ENCODE measurements at regions not wholly inside any gene's neighbourhood (a gene's known extent, or its start where the extent isn't known, plus 50 kb on each side); places are given as distances from the start of the nearest gene placed in this dataset.
"Not testable (repeated sequence)": the region's sequence is repeated elsewhere in the genome, so short reads cannot be mapped to it uniquely, and the experiment has no call there.

DNA sequence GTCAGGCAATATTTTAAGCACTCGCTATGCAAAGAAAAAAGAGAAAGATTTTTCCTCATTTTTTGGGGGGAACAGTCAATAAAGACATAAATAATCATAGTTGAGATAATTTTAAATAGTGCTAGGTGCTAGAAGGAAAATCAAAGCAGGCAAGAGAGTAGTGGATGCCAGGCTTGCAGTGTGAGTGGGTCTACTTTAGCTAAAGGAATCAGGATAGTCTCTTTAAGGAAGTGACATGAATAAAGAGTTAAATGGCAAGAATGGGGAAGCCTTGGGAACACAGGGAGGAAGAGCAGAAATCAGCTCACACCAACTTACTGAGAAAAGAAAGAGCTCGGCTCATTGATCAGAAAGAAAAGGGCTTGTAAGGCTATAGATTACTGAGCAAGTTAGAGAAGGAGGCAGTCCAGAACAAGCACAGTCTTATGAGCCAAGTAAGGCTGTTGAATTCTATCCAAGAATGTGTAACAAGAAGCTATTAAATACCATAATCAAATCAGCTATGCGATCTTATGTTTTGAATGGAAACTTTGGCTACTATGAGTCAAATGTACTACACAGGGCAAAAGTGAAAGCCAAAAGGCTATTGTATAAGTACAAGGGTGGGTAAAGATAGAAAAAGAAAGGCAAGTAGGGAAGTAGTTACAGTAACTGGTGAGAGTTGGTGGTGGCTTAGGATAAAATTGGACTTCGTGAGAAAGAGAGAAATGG is 833.8 kb upstream of the PIK3C3 start:
- no peak for DNase-seq

DNA sequence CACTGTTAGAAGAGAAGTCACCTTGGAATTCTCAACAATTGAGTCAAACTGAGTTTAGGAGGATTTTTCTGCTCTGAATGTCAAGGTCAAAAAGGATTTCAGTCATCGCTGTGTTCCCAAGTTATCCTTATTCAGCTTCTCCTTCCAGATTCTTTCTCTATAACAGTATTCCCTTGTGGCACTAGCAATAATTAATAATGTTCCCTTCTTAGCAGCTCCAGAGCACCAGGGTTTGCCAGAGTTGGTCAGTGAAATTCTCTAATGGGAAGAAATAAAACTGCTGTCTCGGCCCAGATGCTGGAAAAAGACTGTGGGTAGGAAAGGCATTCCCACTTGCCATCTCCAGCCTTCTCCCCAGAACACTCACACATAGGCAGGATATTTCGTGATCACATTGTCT is 836.0 kb upstream of the PIK3C3 start:
- DNase-seq: no peak

DNA sequence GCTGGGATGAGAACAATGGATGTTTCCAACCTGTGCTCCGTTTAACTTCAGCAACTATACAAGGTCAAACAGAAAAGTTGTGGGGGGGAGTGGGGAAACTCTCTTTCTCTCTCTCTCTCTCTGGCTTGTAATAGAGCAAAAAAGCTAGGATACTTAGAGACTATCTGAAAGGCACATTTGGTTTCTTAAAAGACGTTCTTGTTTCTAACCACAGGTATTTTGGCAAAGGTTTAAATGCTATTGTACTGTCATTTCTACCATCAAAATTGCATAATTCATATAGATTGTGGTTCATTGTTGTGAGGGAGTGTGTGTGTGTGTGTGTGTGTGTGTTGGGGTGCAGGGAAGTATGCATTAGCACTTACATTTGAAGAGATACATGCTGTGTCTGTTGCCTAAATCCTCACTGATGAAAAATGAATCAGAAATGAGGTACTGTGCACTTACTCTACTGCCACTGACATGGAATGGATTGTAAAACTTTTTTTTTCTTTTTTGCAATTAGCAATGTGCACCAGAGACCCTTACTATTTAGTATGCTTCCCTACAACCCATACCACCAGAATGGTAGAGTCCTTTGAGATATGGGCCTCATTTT is 841.0 kb upstream of the PIK3C3 start:
- DNase-seq: no peak

DNA sequence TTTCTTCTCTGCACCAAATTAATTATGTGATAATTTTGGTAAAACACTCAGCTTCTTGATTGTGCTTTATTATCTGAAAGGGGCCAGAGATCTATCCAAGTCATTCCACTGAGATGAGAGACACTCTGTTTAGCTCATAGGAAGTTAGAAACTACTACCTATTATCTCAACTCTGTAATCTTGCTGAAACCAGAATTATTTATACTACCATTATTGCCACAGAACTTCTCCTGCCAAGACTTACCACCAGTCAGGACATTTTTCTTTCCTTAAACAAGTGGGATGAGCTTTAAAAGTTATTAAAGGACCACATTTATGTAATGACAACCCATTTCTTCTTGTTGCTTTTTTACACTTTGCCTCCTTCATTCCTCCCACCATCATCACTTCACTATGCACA is 855.6 kb upstream of the PIK3C3 start:
- no peak for DNase-seq

DNA sequence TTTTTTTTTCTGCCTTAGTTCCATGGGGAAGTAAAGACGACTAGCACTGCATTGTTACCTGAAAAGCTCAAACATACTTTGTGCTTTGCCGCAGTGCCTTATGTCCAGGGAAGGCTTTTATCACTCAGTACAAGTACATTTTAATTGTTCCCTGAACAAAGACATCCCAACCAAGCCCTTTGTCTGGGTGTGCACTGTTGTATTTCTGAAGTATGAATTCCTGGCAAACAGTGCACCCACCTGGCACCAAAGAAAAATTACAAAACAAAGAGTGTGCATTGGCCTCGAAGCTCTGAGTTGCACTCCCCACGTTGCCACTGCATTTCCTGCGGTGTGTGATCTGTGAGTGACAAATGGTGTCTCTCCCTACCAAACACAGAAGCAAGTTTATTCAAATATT is 858.5 kb upstream of the PIK3C3 start:
- DNase-seq: no peak

DNA sequence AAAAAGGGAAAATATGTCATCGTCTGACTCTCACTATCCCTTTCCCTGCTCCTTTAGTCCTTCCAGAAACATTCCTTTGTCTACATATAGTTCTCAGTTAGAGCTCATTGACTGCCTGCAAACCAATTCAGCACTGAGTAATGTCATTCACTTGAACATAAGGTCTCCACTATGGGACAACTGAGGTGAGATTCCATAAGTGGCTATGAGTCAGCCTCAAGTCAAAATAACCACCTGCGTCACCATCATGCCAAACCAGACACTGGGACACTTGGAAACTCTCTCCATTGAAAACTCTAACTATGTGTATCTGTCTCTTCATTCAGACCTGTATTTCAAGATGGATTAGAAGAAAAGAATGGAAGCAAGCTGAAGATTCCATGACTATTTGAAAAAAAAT is 878.0 kb upstream of the PIK3C3 start:
- no peak for DNase-seq

DNA sequence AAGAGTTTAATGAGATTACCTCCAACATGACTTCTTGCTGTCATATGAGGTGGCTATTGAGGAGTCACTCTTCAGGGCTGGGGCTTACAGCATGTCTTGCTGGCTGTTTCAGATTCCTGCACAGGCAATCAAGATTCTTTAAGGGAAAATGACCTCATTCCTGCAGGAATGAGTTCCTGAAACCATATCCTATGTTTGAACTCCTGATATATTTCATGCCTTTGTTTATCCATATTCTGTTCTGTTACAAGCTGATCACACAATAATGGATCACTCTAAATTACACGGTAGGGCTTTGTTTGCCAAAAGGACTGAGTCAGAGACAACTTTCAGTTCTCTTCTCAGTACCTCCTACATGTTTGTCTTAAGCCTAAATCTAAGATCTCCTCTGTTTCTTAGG is 879.8 kb upstream of the PIK3C3 start:
- DNase-seq: no peak

DNA sequence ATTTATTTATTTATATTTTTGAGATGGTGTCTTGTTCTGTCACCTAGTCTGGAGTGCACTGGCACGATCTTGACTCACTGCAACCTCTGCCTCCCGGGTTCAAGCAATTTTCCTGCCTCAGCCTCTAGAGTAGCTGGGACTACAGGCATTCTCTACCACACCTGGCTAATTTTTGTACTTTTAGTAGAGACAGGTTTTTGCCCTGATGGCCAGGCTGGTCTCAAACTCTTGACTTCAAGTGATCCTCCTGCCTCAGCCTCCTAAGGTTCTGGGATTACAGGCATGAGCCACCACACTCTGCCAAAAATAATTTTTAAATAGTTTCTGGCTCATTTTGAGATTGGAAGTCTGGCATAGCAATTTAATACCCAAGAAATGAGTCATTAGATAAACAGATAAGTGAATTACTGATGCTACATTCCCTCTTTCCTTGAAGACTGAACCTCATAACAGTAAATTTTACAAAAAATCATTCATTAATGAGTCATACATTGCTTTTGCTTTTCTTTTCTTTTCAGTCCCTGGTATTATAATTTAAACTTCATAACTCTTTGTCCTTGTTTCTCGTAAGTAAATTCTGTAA is 881.6 kb upstream of the PIK3C3 start:
- no peak for DNase-seq

DNA sequence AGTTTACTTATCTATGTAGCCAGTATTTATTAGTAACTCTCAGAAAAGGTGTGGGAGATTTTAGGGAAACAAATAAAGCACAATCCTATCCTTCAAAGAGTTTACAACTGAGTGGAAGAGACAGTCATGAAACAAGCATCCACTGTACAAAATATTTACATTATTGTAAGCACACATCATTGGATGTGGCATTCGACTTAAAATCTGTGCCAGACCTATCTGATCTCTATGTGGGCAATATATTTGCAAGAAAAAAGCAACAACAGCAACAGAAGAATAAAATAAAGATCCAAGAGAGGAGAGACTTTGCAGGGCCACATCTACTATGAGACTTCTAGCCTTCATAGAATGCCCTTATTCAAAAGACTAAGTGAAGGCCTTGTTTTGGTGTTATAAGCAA is 882.1 kb upstream of the PIK3C3 start:
- DNase-seq: no peak

DNA sequence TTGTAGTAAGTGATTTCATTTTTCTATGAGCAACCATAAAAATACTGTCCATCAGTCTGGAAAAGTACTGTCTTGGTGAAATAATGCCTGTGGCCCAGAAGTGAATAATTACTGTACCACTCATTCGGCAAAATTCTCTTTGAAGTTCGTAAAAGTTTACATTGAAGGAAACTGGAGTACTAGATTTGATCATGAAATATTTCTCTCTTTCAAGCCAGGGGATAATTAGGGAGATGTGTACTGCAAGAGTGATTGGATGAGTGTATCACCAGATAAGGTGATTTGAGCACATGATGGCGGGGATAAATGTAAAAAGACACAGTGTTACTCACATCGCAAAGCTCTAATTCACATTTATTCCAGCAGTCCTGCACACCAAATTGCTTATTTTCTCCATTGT is 883.2 kb upstream of the PIK3C3 start:
- DNase-seq: no peak

DNA sequence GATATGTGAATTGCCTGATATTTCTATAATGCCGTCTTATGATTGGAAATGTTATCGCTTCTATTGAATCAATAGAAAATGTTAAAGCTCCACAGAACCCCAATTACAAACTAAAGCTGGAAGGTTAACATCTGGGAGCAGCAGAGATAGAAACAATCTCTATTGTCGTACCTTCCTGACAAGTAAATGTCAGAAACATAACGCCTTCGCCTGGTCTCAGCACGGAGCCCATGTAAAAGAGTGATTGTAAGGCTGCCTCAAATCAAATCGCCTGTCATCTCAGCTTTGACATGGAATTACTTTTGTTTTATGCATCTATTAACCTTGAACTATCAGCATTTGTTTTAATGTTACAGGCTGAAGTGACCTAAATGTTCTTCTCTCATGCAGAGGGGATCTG is 885.9 kb upstream of the PIK3C3 start:
- no peak for DNase-seq

DNA sequence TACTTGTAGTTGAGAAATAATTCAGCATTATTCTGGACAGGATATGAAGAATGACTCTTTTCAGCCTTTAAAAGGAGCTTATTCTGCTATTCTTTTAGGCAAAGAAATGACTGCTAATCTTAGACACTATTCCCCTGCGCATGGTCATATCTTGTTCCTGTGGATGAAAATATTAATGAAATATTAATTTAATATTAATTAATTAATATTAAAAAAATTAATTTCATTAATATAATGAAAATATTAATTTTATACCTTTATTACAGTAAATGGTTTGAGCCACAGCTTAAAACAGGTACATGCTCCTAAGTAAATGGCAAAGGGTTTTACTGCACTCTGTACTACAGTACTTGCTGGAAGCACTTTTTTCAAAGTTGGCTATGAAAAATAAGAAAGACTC is 890.1 kb upstream of the PIK3C3 start:
- DNase-seq: no peak

DNA sequence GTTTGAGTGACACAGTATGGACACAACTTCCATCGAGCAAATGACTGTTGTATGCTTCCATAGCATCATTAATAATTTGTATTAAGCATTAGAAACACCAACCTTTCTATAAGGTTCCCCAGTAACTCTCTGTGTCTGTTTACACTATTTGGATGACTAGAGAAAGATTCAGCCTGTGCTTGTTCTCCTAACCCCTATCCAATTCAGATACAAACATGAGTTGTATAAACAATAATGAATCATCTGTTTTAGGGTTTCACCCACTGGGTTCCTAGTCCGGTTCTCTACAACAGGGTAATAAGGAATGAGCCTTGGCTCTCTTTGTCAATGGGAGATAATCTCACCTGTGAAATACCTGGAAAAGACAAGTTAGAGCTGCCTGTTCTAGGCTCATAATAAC is 894.1 kb upstream of the PIK3C3 start:
- DNase-seq: no peak

DNA sequence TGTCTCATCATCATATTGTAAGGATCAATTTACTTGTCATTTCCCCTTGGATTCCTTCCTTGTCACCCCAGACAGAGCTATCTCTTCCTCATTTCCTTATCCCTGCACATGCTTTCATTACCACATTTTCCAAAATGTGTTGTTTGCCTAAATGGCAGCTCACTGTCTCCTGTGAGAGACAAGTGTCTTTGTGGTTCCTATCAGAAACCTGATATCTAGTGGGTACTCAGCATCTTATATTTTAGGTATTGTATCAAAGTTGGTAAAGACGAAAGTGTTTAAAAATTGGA is 896.0 kb upstream of the PIK3C3 start:
- DNase-seq: no peak

DNA sequence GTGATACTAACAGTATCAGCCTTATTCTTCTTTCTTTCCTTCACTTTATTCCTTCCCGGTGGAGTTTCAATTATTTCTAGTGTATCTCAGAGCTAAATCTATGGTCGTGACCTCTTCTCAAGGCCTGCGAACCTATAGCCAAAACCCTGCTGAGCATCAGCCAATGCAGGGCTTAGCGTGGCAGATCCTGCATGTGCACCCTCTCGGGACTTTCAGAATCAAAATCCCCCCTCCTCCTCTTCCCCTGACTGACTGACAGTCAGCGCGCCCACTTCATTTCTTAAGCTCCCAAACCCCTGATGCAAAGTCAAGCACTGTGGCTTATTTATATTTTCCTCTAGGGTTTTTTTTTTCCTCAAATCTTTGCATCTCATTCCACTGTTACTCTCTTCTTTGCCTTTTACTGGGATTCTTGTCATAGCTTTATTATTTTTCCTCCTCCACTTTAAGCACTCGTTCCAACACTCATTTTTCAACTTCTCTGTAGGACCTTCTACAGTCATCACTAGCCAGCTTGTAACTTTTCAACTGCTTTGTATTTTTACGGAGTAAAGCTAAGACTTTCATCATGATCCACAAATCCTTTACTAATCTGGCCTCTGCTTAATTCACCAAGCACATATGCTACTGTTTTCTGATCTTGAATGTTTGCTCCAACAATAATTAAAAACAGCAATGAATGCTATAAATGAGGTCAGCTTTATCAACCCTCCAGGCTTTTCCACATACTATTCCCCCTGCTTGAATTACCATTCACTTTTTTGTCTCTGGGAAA is 896.5 kb upstream of the PIK3C3 start:
- DNase-seq: no peak

DNA sequence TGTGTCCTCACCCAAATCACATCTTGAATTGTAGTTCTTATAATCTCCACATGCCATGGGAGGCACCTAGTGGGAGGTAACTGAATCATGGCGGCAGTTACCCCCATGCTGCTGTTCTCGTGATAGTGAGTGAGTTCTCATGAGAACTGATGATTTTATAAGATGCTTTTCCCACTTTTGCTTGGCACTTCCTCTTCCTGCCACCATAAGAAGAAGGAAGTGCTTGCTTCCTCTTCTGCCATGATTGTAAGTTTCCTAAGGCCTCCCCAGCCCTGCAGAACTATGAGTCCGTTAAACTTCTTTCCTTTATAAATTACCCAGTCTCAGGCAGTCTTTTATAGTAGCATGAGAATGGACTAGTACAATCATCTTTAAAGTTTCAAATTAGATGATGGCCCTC is 902.4 kb upstream of the PIK3C3 start:
- no peak for DNase-seq

DNA sequence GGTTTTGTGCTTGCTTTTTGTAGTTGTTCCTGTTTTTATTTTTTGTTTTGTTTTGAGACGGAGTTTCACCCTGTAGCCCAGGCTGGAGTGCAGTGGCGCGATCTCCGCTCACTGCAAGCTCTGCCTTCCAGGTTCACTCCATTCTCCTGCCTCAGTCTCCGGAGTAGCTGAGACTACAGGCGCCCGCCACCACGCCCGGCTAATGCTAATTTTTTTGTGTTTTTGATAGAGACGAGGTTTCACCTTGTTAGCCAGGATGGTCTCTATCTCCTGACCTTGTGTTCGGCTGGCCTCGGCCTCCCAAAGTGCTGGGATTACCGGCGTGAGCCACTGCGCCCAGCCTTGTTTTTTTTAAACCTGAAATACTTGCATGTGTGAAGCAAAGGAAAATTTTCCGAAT is 908.8 kb upstream of the PIK3C3 start:
- not testable (repeated sequence) for DNase-seq

DNA sequence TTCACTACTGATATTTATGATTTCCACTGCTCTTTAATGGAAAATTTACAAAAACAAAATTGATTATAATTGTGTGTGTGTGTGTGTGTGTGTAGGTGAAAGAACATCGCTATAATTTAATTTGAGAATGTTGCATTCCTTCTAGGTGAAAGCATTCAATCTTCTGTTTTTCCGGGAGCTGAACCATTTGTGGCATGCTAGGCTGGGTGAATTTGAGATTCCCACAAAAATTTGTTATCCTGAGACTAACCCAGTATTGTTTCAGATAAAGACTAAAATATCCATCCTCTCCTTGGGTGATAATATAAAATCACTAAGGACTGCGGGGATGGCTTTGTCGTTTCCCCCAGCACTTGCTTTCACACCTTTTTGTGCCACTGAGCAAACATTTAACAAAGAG is 911.2 kb upstream of the PIK3C3 start:
- no peak for DNase-seq

DNA sequence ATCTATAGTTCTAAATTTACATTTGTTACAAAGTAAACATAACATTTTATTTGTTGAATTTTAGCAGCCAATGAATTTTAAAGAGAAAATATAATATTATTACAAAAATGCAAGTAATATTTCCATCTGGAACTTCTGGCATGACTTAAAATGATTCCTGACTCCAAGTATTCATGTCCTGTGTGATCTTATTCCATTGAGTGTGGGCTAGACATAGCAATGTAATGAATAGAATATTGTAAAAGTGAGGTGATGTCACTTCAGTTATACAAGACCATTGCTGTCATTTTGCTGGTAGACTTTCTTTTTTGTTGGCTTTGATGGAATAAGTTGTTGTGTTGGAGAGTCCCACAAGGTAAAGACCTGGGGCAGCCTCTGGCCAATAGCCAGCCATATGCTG is 912.2 kb upstream of the PIK3C3 start:
- DNase-seq: no peak

DNA sequence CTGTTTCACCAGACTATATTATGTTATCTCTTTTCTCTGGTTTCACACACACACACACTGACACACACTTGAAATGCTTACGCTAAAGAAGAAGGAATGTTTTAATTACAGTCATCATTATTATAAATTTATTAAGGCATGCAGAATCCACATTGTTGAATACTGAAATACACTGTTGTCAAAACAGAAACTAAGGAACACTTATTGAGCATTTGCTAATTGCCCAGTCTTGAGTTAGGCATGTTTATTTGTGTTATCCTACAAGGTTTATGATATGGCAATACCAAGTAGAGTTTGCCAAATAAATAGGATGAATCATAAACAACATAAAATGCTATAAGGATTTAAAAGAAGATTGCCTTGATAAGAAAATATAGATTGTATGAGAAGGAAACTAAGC is 917.0 kb upstream of the PIK3C3 start:
- no peak for DNase-seq

DNA sequence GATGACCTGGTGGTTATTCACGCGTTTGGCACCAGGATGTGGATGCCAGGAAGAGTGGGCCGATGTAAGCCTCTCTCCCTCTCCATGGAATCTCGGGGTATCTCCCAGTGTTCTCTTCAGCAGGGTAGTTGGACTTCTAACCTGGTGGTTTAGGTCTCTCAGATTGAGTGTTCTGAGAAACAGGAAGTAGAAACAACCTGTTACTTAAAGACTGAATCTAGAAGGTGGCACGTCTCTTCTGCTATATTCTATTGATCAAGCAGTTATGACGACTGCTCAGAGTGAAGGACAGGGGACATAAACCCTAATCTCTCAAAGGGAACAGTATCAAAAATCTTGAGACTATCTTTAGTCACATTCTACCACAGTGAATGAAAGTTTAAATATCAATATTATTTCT is 918.7 kb upstream of the PIK3C3 start:
- DNase-seq: no peak

DNA sequence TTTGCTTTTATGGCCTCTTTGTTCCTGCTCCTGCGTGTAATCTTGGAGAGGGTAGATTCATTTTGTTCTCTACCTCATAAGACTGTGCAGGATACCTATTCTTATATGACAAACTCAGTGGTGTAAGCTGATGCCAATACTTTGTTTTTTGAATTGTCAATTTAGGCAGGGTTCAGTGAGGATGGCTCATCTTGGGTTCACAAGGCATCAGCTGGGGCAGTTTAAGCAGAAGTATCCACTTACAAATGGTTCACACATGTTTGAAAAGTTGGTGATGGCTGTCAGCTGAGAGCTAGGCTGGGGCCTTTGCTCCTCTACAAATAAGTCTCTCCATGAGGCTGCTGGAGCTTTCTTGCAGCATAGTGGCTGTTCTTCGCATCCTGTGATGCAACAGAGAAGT is 920.6 kb upstream of the PIK3C3 start:
- no peak for DNase-seq

DNA sequence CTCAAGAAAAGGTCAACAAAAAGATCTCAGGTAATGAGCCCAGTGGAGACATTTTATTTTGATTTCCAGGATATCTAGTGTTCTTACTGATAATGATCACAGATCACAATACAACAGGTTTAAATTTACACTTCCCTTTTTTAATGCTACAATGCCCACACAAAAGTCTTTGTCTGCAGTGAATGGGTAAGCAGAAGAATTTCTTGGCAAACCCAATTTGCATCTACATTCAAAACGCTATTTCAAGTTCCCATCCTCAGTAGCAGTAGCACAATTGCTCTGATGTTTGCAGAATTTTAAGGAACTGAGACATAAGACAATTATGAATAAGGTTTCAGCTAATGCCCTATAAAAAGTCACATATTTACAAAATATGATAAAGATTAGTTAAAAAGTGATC is 929.4 kb upstream of the PIK3C3 start:
- DNase-seq: no peak

DNA sequence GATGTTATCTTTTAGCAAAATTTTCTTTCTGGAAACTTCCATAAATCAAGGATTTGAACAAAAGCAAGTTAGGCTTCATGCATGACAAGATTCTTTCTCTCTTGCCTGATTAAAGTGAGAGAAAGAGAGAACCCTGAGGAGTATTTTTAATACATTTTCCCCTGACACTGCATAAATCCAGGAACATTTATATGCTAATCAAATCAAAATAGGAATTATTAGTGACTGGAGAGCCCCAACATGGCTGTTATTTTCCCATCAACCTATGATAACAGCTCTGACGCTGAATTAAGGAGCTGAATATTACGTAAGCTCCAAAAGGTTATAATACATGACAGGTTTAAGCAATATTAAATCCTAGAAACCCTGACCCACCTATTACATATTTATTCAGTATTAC is 930.2 kb upstream of the PIK3C3 start:
- no peak for DNase-seq
